Stomach (tissue), 8 donors: ENCODE measurements at regions not wholly inside any gene's neighbourhood (a gene's known extent, or its start where the extent isn't known, plus 50 kb on each side); places are given as distances from the start of the nearest gene placed in this dataset.
A peak's percentile ranks its signal among the peaks of the same experiment; 100 is the strongest.

Experiments
- DNase-seq, 2 donors: peaks; one replicate each; pipeline versions ENCODE4 v3.0.0 to v3.0.0-alpha.2; 2013 to 2019
- H3K27ac ChIP-seq, 5 donors: fragments of 200-600 bp in 4 of 5; sonication (generic) in 4 of 5; one replicate each; pipeline ENCODE4 v1.5.1; 2013 to 2019; ENCODE audit warnings: mild to moderate bottlenecking in 1 of 5, moderate library complexity in 1 of 5
- H3K27me3 ChIP-seq, 3 donors: fragments of 200-600 bp; sonication (generic); one replicate each; pipeline ENCODE4 v1.5.1; 2017 to 2019; ENCODE audit warnings: mixed run types in 1 of 3
- H3K36me3 ChIP-seq, 4 donors: fragments of 200-600 bp; sonication (generic); 1 replicate in 3 of 4; 2 replicates in 1 of 4; pipeline ENCODE4 v1.5.1; 2016 to 2019
- H3K4me1 ChIP-seq, 4 donors: fragments of 200-600 bp; sonication (generic); one replicate each; pipeline ENCODE4 v1.5.1; 2016 to 2019
- H3K4me3 ChIP-seq, 4 donors: fragments of 200-600 bp; sonication (generic) in 3 of 4; one replicate each; pipeline ENCODE4 v1.5.1; 2016 to 2019; ENCODE audit warnings: mild to moderate bottlenecking in 1 of 4
- H3K9me3 ChIP-seq, 4 donors: fragments of 200-600 bp; sonication (generic); one replicate each; pipeline ENCODE4 v1.5.1; 2016 to 2019
- CTCF ChIP-seq, 7 experiments: fragments of 450-650 bp in 4 of 7; fragments of 200-600 bp in 3 of 7; sonication (generic) in 3 of 7; IDR thresholded peaks; one replicate each; pipeline ENCODE4 v1.5.1; 2016 to 2019; ENCODE audit warnings: antibody characterized with exemption in 7 of 7, control low read depth in 2 of 7, mild to moderate bottlenecking in 1 of 7
- EP300 ChIP-seq: sonication (generic); formaldehyde crosslinking; IDR thresholded peaks from one replicate; pipeline ENCODE4 v1.6.1; 2017; ENCODE audit warnings: antibody characterized with exemption
- POLR2A ChIP-seq, 4 donors: fragments of 450-650 bp; IDR thresholded peaks; one replicate each; pipeline ENCODE4 v1.6.1; 2016; ENCODE audit warnings: antibody characterized with exemption in 4 of 4, control low read depth in 2 of 4, mild to moderate bottlenecking in 1 of 4, moderate library complexity in 1 of 4
- POLR2AphosphoS5 ChIP-seq, 3 donors: sonication (generic); formaldehyde crosslinking; IDR thresholded peaks; one replicate each; pipeline ENCODE4 v1.6.1; 2016; ENCODE audit warnings: antibody characterized with exemption in 3 of 3
- WGBS, 5 donors: extraction: QIAGEN DNeasy Blood & Tissue Kit in 3 of 5; methylation state at CpG; one replicate each; pipeline versions ENCODE4 v1.1.5 to v1.1.7; 2013 to 2018; 5-methylcytosine and 5-hydroxymethylcytosine counted together
- intact Hi-C: fragments of 100-400 bp; cut with DNase I; formaldehyde crosslinking; loops from one replicate; pipeline ENCODE4 v1.15.1; 2023; ENCODE audit warnings: low total_unique reads
- donor health status: healthy with polysubstance abuse.
- donor health status: Bipolar disorder and iron deficiency.
- donor health status: healthy.

GRCh38 chr9:12394105-12394504 lies 299.1 kb upstream of the TYRP1 start:
- Histone ChIP-seq H3K27ac (no peak overlapping the region), H3K9me3 (no peaks in the 10 kb centered on the region), H3K36me3 (no peaks in the 10 kb centered on the region), H3K4me1 (no peaks in the 10 kb centered on the region), H3K4me3 (no peak overlapping the region), H3K27me3 (no peaks in the 10 kb centered on the region)
- no peak for DNase-seq
- intact Hi-C loops: no loop called here
- WGBS, 5 donors: 36 to 55% (median 44%) methylated on average over 1 of the region's 1 CpG
- TF ChIP-seq EP300 (no peak), POLR2A (IDR thresholded peaks at IDR 0.05) (no peak), POLR2AphosphoS5 (IDR thresholded peaks at IDR 0.05) (no peak), CTCF (IDR thresholded peaks at IDR 0.05) (no peak)

GRCh38 chr9:12403721-12404120 lies 289.5 kb upstream of the TYRP1 start:
- TF ChIP-seq POLR2A (IDR thresholded peaks at IDR 0.05): no peak
- no peak for TF ChIP-seq CTCF (IDR thresholded peaks at IDR 0.05)
- TF ChIP-seq POLR2AphosphoS5 (IDR thresholded peaks at IDR 0.05): no peak
- no peak for TF ChIP-seq EP300
- Histone ChIP-seq H3K27ac (no peak overlapping the region), H3K27me3 (no peaks in the 10 kb centered on the region), H3K36me3 (no peaks in the 10 kb centered on the region), H3K9me3 (peaks cover 0 to 3% (median 0%) of the 10 kb centered on the region in 4 donors), H3K4me3 (no peak overlapping the region), H3K4me1 (no peaks in the 10 kb centered on the region)
- WGBS, 5 donors: 53 to 70% (median 64%) methylated on average over 2 of the region's 2 CpGs
- no peak for DNase-seq
- intact Hi-C loops: no loop called here

GRCh38 chr9:12413986-12414385 lies 279.2 kb upstream of the TYRP1 start:
- Histone ChIP-seq H3K4me1 (no peaks in the 10 kb centered on the region), H3K4me3 (no peak overlapping the region), H3K27ac (no peak overlapping the region), H3K9me3 (peaks cover 0 to 6% (median 0%) of the 10 kb centered on the region in 4 donors), H3K27me3 (no peaks in the 10 kb centered on the region), H3K36me3 (no peaks in the 10 kb centered on the region)
- TF ChIP-seq POLR2AphosphoS5 (IDR thresholded peaks at IDR 0.05): no peak
- no peak for TF ChIP-seq CTCF (IDR thresholded peaks at IDR 0.05)
- TF ChIP-seq EP300: no peak
- TF ChIP-seq POLR2A (IDR thresholded peaks at IDR 0.05): no peak
- 37 to 58% (median 50%) methylated on average over 2 of the region's 2 CpGs for WGBS, 5 donors
- intact Hi-C loops: no loop called here
- DNase-seq: no peak

GRCh38 chr9:12414514-12414913 lies 278.7 kb upstream of the TYRP1 start:
- no peaks in the 10 kb centered on the region for H3K36me3 ChIP-seq
- H3K4me3 ChIP-seq: no peak overlapping the region
- H3K4me1 ChIP-seq: no peaks in the 10 kb centered on the region
- DNase-seq: peak in 1 of 2 donors; percentile 5
- intact Hi-C loops: no loop called here
- H3K27ac ChIP-seq: no peak overlapping the region
- H3K9me3 ChIP-seq: peaks cover 0 to 6% (median 0%) of the 10 kb centered on the region in 4 donors
- WGBS, 5 donors: 15 to 27% (median 23%) methylated on average over 7 of the region's 7 CpGs
- TF ChIP-seq POLR2AphosphoS5 (IDR thresholded peaks at IDR 0.05) (no peak), EP300 (no peak), CTCF (IDR thresholded peaks at IDR 0.05) (no peak), POLR2A (IDR thresholded peaks at IDR 0.05) (no peak)
- H3K27me3 ChIP-seq: no peaks in the 10 kb centered on the region
